Tibial artery (tissue), 4 donors: ENCODE measurements at regions not wholly inside any gene's neighbourhood (a gene's known extent, or its start where the extent isn't known, plus 50 kb on each side); places are given as distances from the start of the nearest gene placed in this dataset.

Experiments used
- DNase-seq, 2 donors: peaks; one replicate each; pipeline ENCODE4 v3.0.0-alpha.2; 2019
- H3K27ac ChIP-seq, 2 donors: fragments of 200-600 bp; sonication (generic) in 1 of 2; 1 replicate in 1 of 2; 2 replicates in 1 of 2; pipeline ENCODE4 v1.5.1; 2018 to 2019; ENCODE audit warnings: mild to moderate bottlenecking in 1 of 2
- H3K27me3 ChIP-seq, 2 donors: fragments of 200-600 bp; sonication (generic) in 1 of 2; one replicate each; pipeline versions ENCODE4 v1.5.1 to v1.6.0; 2016 to 2019
- H3K36me3 ChIP-seq, 3 donors: fragments of 200-600 bp; sonication (generic) in 2 of 3; one replicate each; pipeline ENCODE4 v1.5.1; 2016 to 2019; ENCODE audit warnings: mild to moderate bottlenecking in 2 of 3
- H3K4me1 ChIP-seq, 4 donors: fragments of 200-600 bp; sonication (generic) in 2 of 4; 1 replicate in 3 of 4; 2 replicates in 1 of 4; pipeline ENCODE4 v1.5.1; 2016 to 2019
- H3K4me3 ChIP-seq, 2 donors: fragments of 200-600 bp; sonication (generic) in 1 of 2; 1 replicate in 1 of 2; 2 replicates in 1 of 2; pipeline ENCODE4 v1.5.1; 2018 to 2019; ENCODE audit warnings: mild to moderate bottlenecking in 2 of 2
- H3K9me3 ChIP-seq, 3 donors: fragments of 200-600 bp; sonication (generic) in 1 of 3; one replicate each; pipeline ENCODE4 v1.5.1; 2016 to 2019
- CTCF ChIP-seq, 2 experiments: fragments of 200-600 bp in 1 of 2; fragments of 450-650 bp in 1 of 2; IDR thresholded peaks; one replicate each; pipeline ENCODE4 v1.5.1; 2017 to 2019; ENCODE audit warnings: antibody characterized with exemption in 2 of 2, mild to moderate bottlenecking in 1 of 2, moderate library complexity in 1 of 2
- intact Hi-C: fragments of 100-400 bp; cut with DNase I; formaldehyde crosslinking; loops from one replicate; pipeline ENCODE4 v1.15.0; 2023; ENCODE audit warnings: low total_unique reads

GRCh38 chr2:144067506-144067905 lies 452.4 kb downstream of the ZEB2 start:
- no peak for DNase-seq

GRCh38 chr2:144063602-144064001 lies 456.3 kb downstream of the ZEB2 start:
- Histone ChIP-seq H3K4me3 (no peak overlapping the region), H3K4me1 (no peaks in the 10 kb centered on the region), H3K9me3 (no peaks in the 10 kb centered on the region), H3K27ac (no peak overlapping the region), H3K27me3 (no peaks in the 10 kb centered on the region), H3K36me3 (no peaks in the 10 kb centered on the region)
- DNase-seq: no peak
- intact Hi-C loops: no loop called here
- TF ChIP-seq CTCF (IDR thresholded peaks at IDR 0.05): no peak

More at GRCh38 chr2:144067506-144067905, 452.4 kb downstream of the ZEB2 start:
- Histone ChIP-seq H3K9me3 (no peaks in the 10 kb centered on the region), H3K4me3 (no peak overlapping the region), H3K27ac (no peak overlapping the region), H3K36me3 (no peaks in the 10 kb centered on the region), H3K27me3 (no peaks in the 10 kb centered on the region), H3K4me1 (peaks cover 0 to 8% (median 3%) of the 10 kb centered on the region in 4 donors)
- TF ChIP-seq CTCF (IDR thresholded peaks at IDR 0.05): no peak
- intact Hi-C loops: no loop called here

GRCh38 chr2:144054911-144055310 lies 465.0 kb downstream of the ZEB2 start:
- no peaks in the 10 kb centered on the region for H3K36me3 ChIP-seq
- H3K27ac ChIP-seq: no peak overlapping the region
- no peaks in the 10 kb centered on the region for H3K27me3 ChIP-seq
- DNase-seq: no peak
- no peak for TF ChIP-seq CTCF (IDR thresholded peaks at IDR 0.05)
- H3K4me3 ChIP-seq: no peak overlapping the region
- no peaks in the 10 kb centered on the region for H3K4me1 ChIP-seq
- intact Hi-C loops: no loop called here
- H3K9me3 ChIP-seq: no peaks in the 10 kb centered on the region

- Histone ChIP-seq H3K36me3 (no peaks in the 10 kb centered on the region), H3K9me3 (no peaks in the 10 kb centered on the region), H3K4me1 (peaks cover 0 to 9% (median 1%) of the 10 kb centered on the region in 4 donors), H3K4me3 (no peak overlapping the region), H3K27me3 (no peaks in the 10 kb centered on the region), H3K27ac (no peak overlapping the region)
- intact Hi-C loops: no loop called here
- no peak for DNase-seq
- no peak for TF ChIP-seq CTCF (IDR thresholded peaks at IDR 0.05)
These were observed 467.8 kb downstream of the ZEB2 start for GRCh38 chr2:144052083-144052482.

- no peak for DNase-seq
- Histone ChIP-seq H3K27ac (no peak overlapping the region), H3K4me3 (no peak overlapping the region), H3K4me1 (peaks cover 0 to 9% (median 1%) of the 10 kb centered on the region in 4 donors), H3K9me3 (no peaks in the 10 kb centered on the region), H3K27me3 (no peaks in the 10 kb centered on the region), H3K36me3 (no peaks in the 10 kb centered on the region)
- TF ChIP-seq CTCF (IDR thresholded peaks at IDR 0.05): no peak
- intact Hi-C loops: no loop called here
These were observed 470.8 kb downstream of the ZEB2 start for GRCh38 chr2:144049137-144049536.

GRCh38 chr2:144048631-144049060 lies 471.3 kb downstream of the ZEB2 start:
- no peaks in the 10 kb centered on the region for H3K9me3 ChIP-seq
- DNase-seq: no peak
- H3K4me1 ChIP-seq: peaks cover 0 to 9% (median 1%) of the 10 kb centered on the region in 4 donors
- TF ChIP-seq CTCF (IDR thresholded peaks at IDR 0.05): no peak
- H3K4me3 ChIP-seq: no peak overlapping the region
- H3K36me3 ChIP-seq: no peaks in the 10 kb centered on the region
- no peaks in the 10 kb centered on the region for H3K27me3 ChIP-seq
- no peak overlapping the region for H3K27ac ChIP-seq
- intact Hi-C loops: no loop called here
